Smooth muscle cell (in vitro differentiated cells): ENCODE measurements at regions not wholly inside any gene's neighbourhood (a gene's known extent, or its start where the extent isn't known, plus 50 kb on each side); places are given as distances from the start of the nearest gene placed in this dataset.

ENCODE experiments used
- DNase-seq: peaks from one replicate; lab custom pipeline; 2025; ENCODE audit not compliant: unreplicated experiment; lab: John Stamatoyannopoulos, UW
- H2AFZ ChIP-seq: fragments of 200-600 bp; sonication (generic); 2 replicates; pipeline ENCODE4 v1.6.0; 2016; ENCODE audit warnings: antibody characterized with exemption, low read depth, mild to moderate bottlenecking
- H3F3A ChIP-seq: fragments of 200-600 bp; sonication (generic); 2 replicates; pipeline ENCODE4 v1.6.0; 2017; ENCODE audit warnings: antibody characterized with exemption, low read depth
- H3K27ac ChIP-seq: fragments of 200-600 bp; sonication (generic); 2 replicates; pipeline ENCODE4 v1.5.1; 2016; ENCODE audit warnings: low read depth, mild to moderate bottlenecking
- H3K27me3 ChIP-seq: fragments of 200-600 bp; sonication (generic); 2 replicates; pipeline ENCODE4 v1.6.1; 2016; ENCODE audit warnings: low read depth, mild to moderate bottlenecking
- H3K36me3 ChIP-seq: fragments of 200-600 bp; sonication (generic); 2 replicates; pipeline ENCODE4 v1.5.1; 2016; ENCODE audit warnings: low read depth
- H3K4me1 ChIP-seq: fragments of 200-600 bp; sonication (generic); 2 replicates; pipeline ENCODE4 v1.5.1; 2016; ENCODE audit warnings: low read depth
- H3K4me2 ChIP-seq: fragments of 200-600 bp; sonication (generic); 2 replicates; pipeline ENCODE4 v1.6.0; 2016; ENCODE audit warnings: mild to moderate bottlenecking
- H3K4me3 ChIP-seq: fragments of 200-600 bp; sonication (generic); 2 replicates; pipeline ENCODE4 v1.5.1; 2016; ENCODE audit warnings: mild to moderate bottlenecking
- H3K79me2 ChIP-seq: fragments of 200-600 bp; sonication (generic); 2 replicates; pipeline ENCODE4 v1.6.0; 2016; ENCODE audit warnings: low read depth, mild to moderate bottlenecking
- H3K9ac ChIP-seq: fragments of 200-600 bp; sonication (generic); 2 replicates; pipeline ENCODE4 v1.6.0; 2016; ENCODE audit warnings: low read depth
- H3K9me3 ChIP-seq: fragments of 200-600 bp; sonication (generic); replicated peaks from 2 replicates; pipeline ENCODE4 v1.5.1; 2016; ENCODE audit warnings: low read depth
- H4K20me1 ChIP-seq: fragments of 200-600 bp; sonication (generic); 2 replicates; pipeline ENCODE4 v1.6.0; 2016; ENCODE audit warnings: low read depth
- WGBS: methylation state at CpG from one replicate; pipeline ENCODE4 v1.1.7; 2016; ENCODE audit warnings: low lambda C conversion rate; 5-methylcytosine and 5-hydroxymethylcytosine counted together
- TF ChIP-seq, protein P1 (sequence below): fragments of 200-600 bp; sonication (generic); IDR thresholded peaks from 2 replicates; pipeline ENCODE4 v1.5.1; 2017; ENCODE audit warnings: borderline replicate concordance, mild to moderate bottlenecking, antibody characterized with exemption; ENCODE audit not compliant: insufficient read depth, poor library complexity, severe bottlenecking

DNA sequence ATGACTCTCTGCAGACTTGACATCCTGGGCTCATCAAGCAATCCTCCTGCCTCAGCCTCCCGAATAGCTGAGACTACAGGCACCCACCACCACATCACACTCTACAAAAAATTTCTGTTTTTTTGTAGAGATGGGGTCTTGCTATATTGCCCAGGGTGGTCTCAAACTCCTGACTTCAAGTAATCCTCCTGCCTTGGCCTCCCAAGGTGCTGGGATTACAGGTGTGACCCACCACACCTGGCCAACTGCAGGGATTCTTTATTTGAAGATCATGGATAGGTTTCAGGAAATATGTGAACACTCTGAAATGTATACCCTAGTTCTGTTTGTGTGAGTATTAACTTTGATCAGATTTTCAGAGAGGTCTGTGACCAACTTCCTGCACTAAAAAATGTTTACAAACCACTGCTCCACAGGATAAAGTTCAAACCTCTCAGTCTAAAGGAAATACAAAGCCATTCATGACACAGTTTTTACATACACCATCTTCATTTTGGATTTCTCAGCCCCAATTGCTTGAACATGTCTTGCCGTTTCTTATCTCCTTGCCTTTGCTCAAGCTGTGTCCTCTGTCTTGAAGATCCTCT, 252.3 kb upstream of the FGGY start:
- TF ChIP-seq, protein P1, sequence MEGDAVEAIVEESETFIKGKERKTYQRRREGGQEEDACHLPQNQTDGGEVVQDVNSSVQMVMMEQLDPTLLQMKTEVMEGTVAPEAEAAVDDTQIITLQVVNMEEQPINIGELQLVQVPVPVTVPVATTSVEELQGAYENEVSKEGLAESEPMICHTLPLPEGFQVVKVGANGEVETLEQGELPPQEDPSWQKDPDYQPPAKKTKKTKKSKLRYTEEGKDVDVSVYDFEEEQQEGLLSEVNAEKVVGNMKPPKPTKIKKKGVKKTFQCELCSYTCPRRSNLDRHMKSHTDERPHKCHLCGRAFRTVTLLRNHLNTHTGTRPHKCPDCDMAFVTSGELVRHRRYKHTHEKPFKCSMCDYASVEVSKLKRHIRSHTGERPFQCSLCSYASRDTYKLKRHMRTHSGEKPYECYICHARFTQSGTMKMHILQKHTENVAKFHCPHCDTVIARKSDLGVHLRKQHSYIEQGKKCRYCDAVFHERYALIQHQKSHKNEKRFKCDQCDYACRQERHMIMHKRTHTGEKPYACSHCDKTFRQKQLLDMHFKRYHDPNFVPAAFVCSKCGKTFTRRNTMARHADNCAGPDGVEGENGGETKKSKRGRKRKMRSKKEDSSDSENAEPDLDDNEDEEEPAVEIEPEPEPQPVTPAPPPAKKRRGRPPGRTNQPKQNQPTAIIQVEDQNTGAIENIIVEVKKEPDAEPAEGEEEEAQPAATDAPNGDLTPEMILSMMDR = no peak
- Histone ChIP-seq H3K9ac (no peak overlapping the region), H3K27me3 (no peaks in the 10 kb centered on the region), H3F3A (peaks cover 3% of the 10 kb centered on the region), H3K9me3 (no peaks in the 10 kb centered on the region), H4K20me1 (no peaks in the 10 kb centered on the region), H3K4me2 (no peak overlapping the region), H3K4me1 (no peaks in the 10 kb centered on the region), H2AFZ (no peak overlapping the region), H3K36me3 (no peaks in the 10 kb centered on the region), H3K79me2 (no peaks in the 10 kb centered on the region), H3K27ac (no peak overlapping the region), H3K4me3 (no peak overlapping the region)
- WGBS = 95% methylated on average over 2 of the region's 2 CpGs
- DNase-seq = no peak

DNA sequence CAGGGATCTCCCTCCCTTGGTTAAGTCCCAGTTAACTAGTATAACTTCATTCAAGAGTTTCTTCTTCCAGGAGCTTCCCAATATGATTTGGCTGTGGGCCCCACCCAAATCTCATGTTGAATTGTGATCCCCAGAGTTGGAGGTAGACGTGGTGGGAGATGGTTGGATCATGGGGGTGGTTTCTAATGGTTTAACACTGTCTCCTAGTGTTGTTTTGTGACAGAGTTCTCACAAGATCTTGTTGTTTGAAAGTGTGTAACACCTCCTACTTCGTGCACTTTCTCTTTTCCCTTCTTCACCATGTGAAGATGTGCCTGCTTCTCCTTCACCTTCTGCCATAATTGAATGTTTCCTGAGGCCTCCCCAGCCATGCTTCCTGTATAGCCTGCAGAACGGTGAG, 251.8 kb upstream of the FGGY start:
- H3K4me2 ChIP-seq = no peak overlapping the region
- 85% methylated on average over 3 of the region's 3 CpGs for WGBS
- no peaks in the 10 kb centered on the region for H3K27me3 ChIP-seq
- no peaks in the 10 kb centered on the region for H3K36me3 ChIP-seq
- peaks cover 3% of the 10 kb centered on the region for H3F3A ChIP-seq
- H3K9me3 ChIP-seq = no peaks in the 10 kb centered on the region
- TF ChIP-seq, protein P1 = no peak
- H2AFZ ChIP-seq = no peak overlapping the region
- H3K9ac ChIP-seq = no peak overlapping the region
- no peak overlapping the region for H3K27ac ChIP-seq
- no peak for DNase-seq
- no peaks in the 10 kb centered on the region for H3K4me1 ChIP-seq
- H4K20me1 ChIP-seq = no peaks in the 10 kb centered on the region
- H3K79me2 ChIP-seq = no peaks in the 10 kb centered on the region
- no peak overlapping the region for H3K4me3 ChIP-seq

DNA sequence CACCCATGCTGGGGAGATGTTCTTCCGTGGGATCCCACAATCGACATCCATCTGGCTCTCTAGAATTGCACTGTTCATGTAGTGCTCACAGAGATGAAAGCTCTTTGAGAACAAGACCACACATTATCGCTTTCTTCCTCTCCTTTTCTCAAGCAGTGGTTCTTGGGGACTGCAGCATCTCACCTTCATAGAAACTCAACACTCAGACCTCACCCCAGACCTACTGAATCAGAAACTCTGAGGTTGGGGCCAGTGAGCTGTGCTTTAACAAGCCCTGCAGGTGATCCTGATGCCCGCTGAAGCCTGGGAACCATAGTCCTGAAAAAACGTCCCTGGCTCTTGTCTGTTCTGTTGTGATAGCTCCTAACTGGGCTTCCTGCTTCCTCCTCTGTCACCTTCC, 251.3 kb upstream of the FGGY start:
- Histone ChIP-seq H3K27me3 (no peaks in the 10 kb centered on the region), H3K36me3 (no peaks in the 10 kb centered on the region), H3K9me3 (no peaks in the 10 kb centered on the region), H3K4me3 (no peak overlapping the region), H3F3A (peaks cover 3% of the 10 kb centered on the region), H3K4me1 (no peaks in the 10 kb centered on the region), H3K4me2 (no peak overlapping the region), H3K79me2 (no peaks in the 10 kb centered on the region), H3K27ac (no peak overlapping the region), H2AFZ (no peak overlapping the region), H3K9ac (no peak overlapping the region), H4K20me1 (no peaks in the 10 kb centered on the region)
- DNase-seq = no peak
- WGBS = 93% methylated on average over 5 of the region's 5 CpGs
- TF ChIP-seq, protein P1 = no peak

DNA sequence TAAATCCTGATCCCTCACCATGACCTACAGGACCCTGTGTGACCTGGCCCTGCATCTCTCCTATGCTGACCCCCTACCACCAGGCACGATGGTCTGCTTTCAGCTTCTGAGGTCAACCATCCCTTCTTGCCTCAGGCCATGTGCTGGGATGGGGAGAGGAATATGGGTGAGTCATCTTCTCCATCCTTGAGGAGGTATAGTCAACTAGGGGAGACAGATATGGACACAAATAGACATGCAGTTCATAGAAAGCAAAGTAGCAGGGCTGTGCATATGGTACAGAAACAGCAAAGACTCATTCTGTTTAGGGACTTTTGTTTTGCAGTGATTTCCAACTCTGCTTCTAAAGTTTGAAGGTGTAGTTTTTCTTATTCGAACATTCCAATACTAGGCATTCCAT, 250.8 kb upstream of the FGGY start:
- no peak overlapping the region for H3K27ac ChIP-seq
- H3K4me2 ChIP-seq = no peak overlapping the region
- H2AFZ ChIP-seq = no peak overlapping the region
- H3K4me3 ChIP-seq = no peak overlapping the region
- WGBS = 76% methylated on average over 2 of the region's 2 CpGs
- H3K9ac ChIP-seq = no peak overlapping the region
- no peaks in the 10 kb centered on the region for H3K27me3 ChIP-seq
- TF ChIP-seq, protein P1 = no peak
- peaks cover 3% of the 10 kb centered on the region for H3F3A ChIP-seq
- DNase-seq = no peak
- no peaks in the 10 kb centered on the region for H4K20me1 ChIP-seq
- no peaks in the 10 kb centered on the region for H3K4me1 ChIP-seq
- no peaks in the 10 kb centered on the region for H3K36me3 ChIP-seq
- H3K79me2 ChIP-seq = no peaks in the 10 kb centered on the region
- no peaks in the 10 kb centered on the region for H3K9me3 ChIP-seq
